ENCODE measurements at regions not wholly inside any gene's neighbourhood (a gene's known extent, or its start where the extent isn't known, plus 50 kb on each side); places are given as distances from the start of the nearest gene placed in this dataset.
"Not testable (repeated sequence)": the region's sequence is repeated elsewhere in the genome, so short reads cannot be mapped to it uniquely, and the experiment has no call there.

DNA sequence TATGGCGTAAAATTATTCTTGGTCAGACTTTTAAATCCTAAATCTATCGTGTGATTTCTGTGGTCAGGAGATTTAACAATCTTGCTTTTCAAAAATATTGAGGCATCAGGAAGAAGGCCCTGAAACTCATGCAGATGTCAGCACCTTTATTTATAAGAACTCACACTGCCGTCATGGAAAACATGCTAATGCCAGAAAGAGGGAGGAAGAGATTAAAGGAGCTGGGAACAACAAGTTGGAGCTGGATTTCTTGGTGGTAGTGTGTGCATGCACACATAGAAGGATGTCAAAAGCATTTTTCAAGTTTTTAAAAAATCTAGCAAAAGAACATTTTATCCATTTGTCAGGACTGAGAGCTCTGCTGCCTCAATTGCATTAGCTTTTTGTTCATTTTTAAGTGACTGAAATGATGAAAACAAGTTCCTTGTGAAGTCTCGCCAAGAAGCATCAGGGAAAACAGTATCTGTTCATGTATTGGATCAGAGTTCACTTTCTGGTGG, 342.5 kb downstream of the SPRY2 start:
- H3K27me3 ChIP-seq (ENCODE audit: control insufficient read depth, insufficient read depth), result no peaks in the 10 kb centered on the region
- 65% methylated on average over 4 of the region's 4 CpGs for WGBS

DNA sequence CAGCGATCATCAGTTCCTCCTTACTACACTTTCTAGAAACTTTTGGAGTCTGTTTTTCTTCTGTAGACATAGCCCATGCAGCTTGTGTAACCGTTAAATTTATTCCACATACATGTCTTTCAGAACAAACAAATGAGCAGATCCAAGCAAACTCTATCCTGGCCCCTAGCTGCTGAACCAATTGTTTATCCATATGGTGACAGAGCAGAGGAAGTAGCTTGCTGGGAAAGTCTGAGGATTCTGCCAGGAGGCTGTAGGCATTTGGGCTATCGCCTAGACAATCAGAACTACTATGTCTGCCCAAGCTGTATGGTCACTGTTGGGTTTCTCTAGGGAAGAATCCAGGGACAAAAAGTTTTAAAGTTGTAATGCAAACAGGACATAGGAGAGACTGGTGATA, 343.7 kb downstream of the SPRY2 start:
- 56% methylated on average over 3 of the region's 3 CpGs for WGBS
- Histone ChIP-seq H3K4me3 (ENCODE audit: low read length) (no peak overlapping the region), H3K9me3 (ENCODE audit: control insufficient read depth, low read length) (no peaks in the 10 kb centered on the region), H3K27ac (ENCODE audit: low read length) (no peak overlapping the region), H3K4me1 (ENCODE audit: control insufficient read depth, insufficient read depth, low read length) (no peaks in the 10 kb centered on the region), H3K27me3 (ENCODE audit: control insufficient read depth, insufficient read depth) (no peaks in the 10 kb centered on the region)
- ATAC-seq (no peak), DNase-seq (no peak)
- intact Hi-C loops (cut with DNase I), result no loop called here

More for the DNA sequence above, 342.5 kb downstream of the SPRY2 start:
- no peaks in the 10 kb centered on the region for H3K9me3 ChIP-seq (ENCODE audit: control insufficient read depth, low read length)
- DNase-seq (no peak), ATAC-seq (peak in 1 of 2 donors; percentile 33)
- H3K4me1 ChIP-seq (ENCODE audit: control insufficient read depth, insufficient read depth, low read length), result no peaks in the 10 kb centered on the region
- intact Hi-C loops (cut with DNase I), result no loop called here
- no peak overlapping the region for H3K4me3 ChIP-seq (ENCODE audit: low read length)
- no peak overlapping the region for H3K27ac ChIP-seq (ENCODE audit: low read length)

DNA sequence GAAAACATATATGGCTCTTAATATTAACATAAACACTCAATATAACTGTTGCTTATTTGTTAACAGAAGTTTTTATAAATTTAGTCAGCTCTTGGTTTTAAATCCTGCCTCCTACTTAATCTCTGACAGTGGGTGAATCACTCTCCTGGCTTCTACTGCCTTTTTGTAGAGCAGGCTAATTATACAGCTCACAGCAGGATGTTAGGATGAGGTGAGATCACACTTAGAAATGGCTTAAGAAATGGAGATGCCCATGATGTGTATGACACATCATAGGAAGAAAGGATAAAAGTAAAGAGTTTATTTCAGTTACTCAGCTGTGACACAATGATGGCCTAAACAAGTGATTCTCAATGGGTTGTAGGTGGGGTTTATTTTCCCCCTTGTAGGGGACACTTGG, 345.6 kb downstream of the SPRY2 start:
- no peak for DNase-seq
- H3K4me3 ChIP-seq (ENCODE audit: low read length), result no peak overlapping the region
- H3K4me1 ChIP-seq (ENCODE audit: control insufficient read depth, insufficient read depth, low read length), result peaks cover 1% of the 10 kb centered on the region
- H3K27ac ChIP-seq (ENCODE audit: low read length), result no peak overlapping the region
- H3K9me3 ChIP-seq (ENCODE audit: control insufficient read depth, low read length), result no peaks in the 10 kb centered on the region
- ATAC-seq, result no peak
- intact Hi-C loops (cut with DNase I), result no loop called here
- H3K27me3 ChIP-seq (ENCODE audit: control insufficient read depth, insufficient read depth), result no peaks in the 10 kb centered on the region

DNA sequence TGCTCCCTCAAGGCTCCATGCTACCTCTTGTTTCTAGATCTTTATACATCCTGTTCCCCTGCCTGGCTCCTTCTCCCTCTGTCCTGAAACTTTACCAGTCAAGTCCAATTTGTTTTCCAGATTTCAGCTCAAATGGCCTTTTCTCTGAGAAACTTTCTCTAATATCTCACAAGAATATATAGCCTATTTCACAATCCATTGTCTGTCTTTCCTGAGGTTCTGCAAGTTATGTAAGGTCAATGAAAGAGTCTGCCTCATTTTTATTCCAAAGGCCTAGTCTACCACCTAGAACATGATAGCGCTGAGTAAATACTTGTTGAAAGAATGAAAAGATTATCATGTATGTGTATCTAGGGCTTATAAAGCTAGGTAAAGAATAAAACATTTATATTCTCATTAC, 348.8 kb downstream of the SPRY2 start:
- Histone ChIP-seq H3K4me1 (ENCODE audit: control insufficient read depth, insufficient read depth, low read length) (peaks cover 1% of the 10 kb centered on the region), H3K4me3 (ENCODE audit: low read length) (no peak overlapping the region), H3K27me3 (ENCODE audit: control insufficient read depth, insufficient read depth) (no peaks in the 10 kb centered on the region), H3K9me3 (ENCODE audit: control insufficient read depth, low read length) (no peaks in the 10 kb centered on the region), H3K27ac (ENCODE audit: low read length) (no peak overlapping the region)
- DNase-seq, result no peak
- ATAC-seq, result no peak
- intact Hi-C loops (cut with DNase I), result no loop called here
- 99% methylated on average over 1 of the region's 1 CpG for WGBS

DNA sequence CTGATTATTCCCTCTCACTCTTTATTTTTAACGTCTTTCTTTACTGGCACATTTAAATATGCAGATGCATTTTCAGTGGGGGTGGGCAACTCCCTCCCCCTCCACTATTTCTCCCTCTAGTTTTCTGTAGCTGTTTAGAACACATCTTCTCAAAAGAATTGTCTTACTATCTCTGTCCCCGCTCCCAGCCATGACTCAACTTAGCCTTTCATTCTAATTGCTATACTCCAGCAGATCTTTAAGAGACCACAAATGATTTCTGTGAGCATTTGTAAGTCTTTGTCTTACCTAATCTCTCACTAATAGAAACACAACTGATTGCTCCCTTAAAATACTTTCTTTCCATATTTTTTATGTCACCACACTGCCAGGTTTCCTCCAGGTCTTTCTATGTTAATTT, 350.9 kb downstream of the SPRY2 start:
- Histone ChIP-seq H3K27me3 (ENCODE audit: control insufficient read depth, insufficient read depth) (no peaks in the 10 kb centered on the region), H3K4me1 (ENCODE audit: control insufficient read depth, insufficient read depth, low read length) (peaks cover 1% of the 10 kb centered on the region), H3K9me3 (ENCODE audit: control insufficient read depth, low read length) (no peaks in the 10 kb centered on the region), H3K4me3 (ENCODE audit: low read length) (no peak overlapping the region), H3K27ac (ENCODE audit: low read length) (no peak overlapping the region)
- DNase-seq, result no peak
- intact Hi-C loops (cut with DNase I), result no loop called here
- WGBS, result 71% methylated on average over 2 of the region's 2 CpGs
- ATAC-seq, result no peak

DNA sequence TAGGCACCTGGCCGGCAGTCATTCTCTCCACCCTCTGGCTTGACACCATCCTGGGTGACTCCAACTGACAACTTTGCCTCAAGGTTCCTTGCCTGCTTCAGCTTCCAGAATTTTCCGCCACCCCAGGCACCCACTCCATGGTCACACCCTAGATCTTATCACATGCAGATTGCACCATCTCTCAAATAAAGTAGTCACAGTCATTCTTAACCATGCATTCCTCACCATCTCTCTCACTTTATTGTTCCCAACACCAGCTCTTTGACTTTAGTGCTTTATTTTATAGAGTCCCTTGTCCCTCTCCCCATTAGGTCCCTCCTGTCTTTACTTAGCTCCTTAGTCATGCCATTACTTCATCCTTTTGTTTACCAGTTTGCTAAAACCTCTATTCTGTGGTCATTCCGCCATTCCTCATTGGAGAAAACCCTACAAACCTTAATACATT, 351.7 kb downstream of the SPRY2 start:
- Histone ChIP-seq H3K27ac (ENCODE audit: low read length) (no peak overlapping the region), H3K4me3 (ENCODE audit: low read length) (no peak overlapping the region), H3K4me1 (ENCODE audit: control insufficient read depth, insufficient read depth, low read length) (peaks cover 1% of the 10 kb centered on the region), H3K9me3 (ENCODE audit: control insufficient read depth, low read length) (no peaks in the 10 kb centered on the region), H3K27me3 (ENCODE audit: control insufficient read depth, insufficient read depth) (no peaks in the 10 kb centered on the region)
- no peak for ATAC-seq
- intact Hi-C loops (cut with DNase I), result no loop called here
- WGBS, result 96% methylated on average over 3 of the region's 3 CpGs
- no peak for DNase-seq

DNA sequence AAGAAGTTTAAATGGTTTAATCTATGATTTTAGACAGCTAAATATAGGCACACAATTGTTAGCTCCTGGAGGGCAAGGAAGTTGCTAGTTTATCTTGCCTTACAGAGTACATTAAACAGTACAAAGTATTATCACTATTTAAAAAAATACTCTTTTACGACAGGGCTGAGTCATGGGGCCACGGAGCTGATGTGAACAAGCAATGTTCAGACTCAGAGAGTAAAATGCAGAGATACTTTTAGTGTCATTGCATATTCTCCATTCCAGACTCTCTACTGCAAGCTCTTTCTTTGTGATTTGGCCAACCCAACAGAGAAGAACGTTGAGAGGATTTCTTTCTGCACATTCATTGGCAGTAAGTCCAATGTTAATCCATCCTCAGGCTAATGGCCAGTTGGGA, 352.4 kb downstream of the SPRY2 start:
- intact Hi-C loops (cut with DNase I), result no loop called here
- H3K4me3 ChIP-seq (ENCODE audit: low read length), result no peak overlapping the region
- DNase-seq, result no peak
- no peaks in the 10 kb centered on the region for H3K9me3 ChIP-seq (ENCODE audit: control insufficient read depth, low read length)
- WGBS, result 25% methylated on average over 3 of the region's 3 CpGs
- no peak overlapping the region for H3K27ac ChIP-seq (ENCODE audit: low read length)
- peaks cover 1% of the 10 kb centered on the region for H3K4me1 ChIP-seq (ENCODE audit: control insufficient read depth, insufficient read depth, low read length)
- no peak for ATAC-seq
- H3K27me3 ChIP-seq (ENCODE audit: control insufficient read depth, insufficient read depth), result no peaks in the 10 kb centered on the region

DNA sequence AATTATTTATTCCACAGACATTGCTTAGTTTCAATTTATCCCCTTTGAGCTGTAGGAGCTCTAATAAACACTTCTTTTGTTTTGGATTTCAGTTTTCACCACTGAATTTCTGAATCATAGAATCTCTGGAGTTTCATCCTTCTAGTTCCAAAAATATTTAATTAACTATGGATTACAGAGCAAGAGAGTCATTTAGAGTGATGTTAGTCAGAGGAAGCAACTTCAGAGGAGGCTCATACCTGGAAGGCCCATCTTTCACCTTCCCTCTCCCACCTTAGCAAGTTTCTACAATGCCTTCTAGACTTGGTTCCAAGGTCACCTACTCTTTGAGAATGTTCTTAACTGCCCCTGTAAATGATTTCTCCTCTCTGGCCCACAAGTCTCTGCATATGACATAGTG, 353.2 kb downstream of the SPRY2 start:
- no peak for DNase-seq
- intact Hi-C loops (cut with DNase I), result no loop called here

DNA sequence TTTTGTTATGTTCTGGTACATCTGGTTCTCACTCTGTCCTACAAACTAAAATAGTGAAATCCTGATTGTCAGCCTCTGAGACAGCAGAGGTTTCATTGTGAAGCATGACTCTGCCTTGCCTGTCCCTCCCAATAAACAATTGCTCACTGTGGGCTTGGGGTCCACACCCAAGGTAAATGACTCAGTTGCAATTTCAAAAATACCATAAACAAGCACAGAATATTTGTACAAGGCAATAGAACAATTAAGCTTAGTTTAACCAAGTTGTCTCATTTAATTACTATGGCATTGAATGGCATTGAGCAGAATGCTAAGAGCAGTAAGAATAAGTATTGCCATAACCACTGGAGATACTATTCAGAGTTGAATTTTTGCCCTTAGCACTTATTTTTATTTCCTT, 353.6 kb downstream of the SPRY2 start:
- DNase-seq, result no peak
- H3K27me3 ChIP-seq (ENCODE audit: control insufficient read depth, insufficient read depth), result no peaks in the 10 kb centered on the region
- no peak for ATAC-seq

More for the DNA sequence above, 353.2 kb downstream of the SPRY2 start:
- Histone ChIP-seq H3K9me3 (ENCODE audit: control insufficient read depth, low read length) (no peaks in the 10 kb centered on the region), H3K27me3 (ENCODE audit: control insufficient read depth, insufficient read depth) (no peaks in the 10 kb centered on the region), H3K4me3 (ENCODE audit: low read length) (no peak overlapping the region), H3K27ac (ENCODE audit: low read length) (no peak overlapping the region), H3K4me1 (ENCODE audit: control insufficient read depth, insufficient read depth, low read length) (peaks cover 1% of the 10 kb centered on the region)
- ATAC-seq, result no peak

DNA sequence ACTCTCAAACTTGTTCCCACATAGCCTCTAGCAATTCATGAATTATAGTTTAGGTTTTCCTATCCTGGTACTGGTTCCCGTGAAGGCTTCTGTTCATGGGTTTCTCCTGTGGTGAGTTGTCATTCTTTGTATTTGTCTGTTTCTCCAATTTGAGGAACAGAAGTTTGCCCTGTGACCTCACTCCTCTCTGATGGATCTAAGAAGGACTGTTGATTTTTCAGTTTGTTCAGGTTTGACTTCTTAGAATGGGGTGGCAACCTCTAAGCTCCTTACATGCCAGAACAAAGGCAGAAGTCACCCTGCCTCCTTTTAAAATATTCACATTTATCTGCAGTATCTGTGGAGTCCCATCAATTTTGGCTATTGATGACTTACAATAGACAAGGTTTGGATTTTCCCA, 354.0 kb downstream of the SPRY2 start:
- H3K9me3 ChIP-seq (ENCODE audit: control insufficient read depth, low read length), result no peaks in the 10 kb centered on the region
- intact Hi-C loops (cut with DNase I), result no loop called here
- no peak for DNase-seq
- WGBS, result 97% methylated on average over 1 of the region's 1 CpG
- ATAC-seq, result no peak
- peaks cover 1% of the 10 kb centered on the region for H3K4me1 ChIP-seq (ENCODE audit: control insufficient read depth, insufficient read depth, low read length)
- no peak overlapping the region for H3K27ac ChIP-seq (ENCODE audit: low read length)
- H3K27me3 ChIP-seq (ENCODE audit: control insufficient read depth, insufficient read depth), result no peaks in the 10 kb centered on the region
- no peak overlapping the region for H3K4me3 ChIP-seq (ENCODE audit: low read length)

More for the DNA sequence above, 353.6 kb downstream of the SPRY2 start:
- intact Hi-C loops (cut with DNase I), result no loop called here
- Histone ChIP-seq H3K9me3 (ENCODE audit: control insufficient read depth, low read length) (no peaks in the 10 kb centered on the region), H3K27ac (ENCODE audit: low read length) (no peak overlapping the region), H3K4me1 (ENCODE audit: control insufficient read depth, insufficient read depth, low read length) (peaks cover 1% of the 10 kb centered on the region), H3K4me3 (ENCODE audit: low read length) (no peak overlapping the region)

DNA sequence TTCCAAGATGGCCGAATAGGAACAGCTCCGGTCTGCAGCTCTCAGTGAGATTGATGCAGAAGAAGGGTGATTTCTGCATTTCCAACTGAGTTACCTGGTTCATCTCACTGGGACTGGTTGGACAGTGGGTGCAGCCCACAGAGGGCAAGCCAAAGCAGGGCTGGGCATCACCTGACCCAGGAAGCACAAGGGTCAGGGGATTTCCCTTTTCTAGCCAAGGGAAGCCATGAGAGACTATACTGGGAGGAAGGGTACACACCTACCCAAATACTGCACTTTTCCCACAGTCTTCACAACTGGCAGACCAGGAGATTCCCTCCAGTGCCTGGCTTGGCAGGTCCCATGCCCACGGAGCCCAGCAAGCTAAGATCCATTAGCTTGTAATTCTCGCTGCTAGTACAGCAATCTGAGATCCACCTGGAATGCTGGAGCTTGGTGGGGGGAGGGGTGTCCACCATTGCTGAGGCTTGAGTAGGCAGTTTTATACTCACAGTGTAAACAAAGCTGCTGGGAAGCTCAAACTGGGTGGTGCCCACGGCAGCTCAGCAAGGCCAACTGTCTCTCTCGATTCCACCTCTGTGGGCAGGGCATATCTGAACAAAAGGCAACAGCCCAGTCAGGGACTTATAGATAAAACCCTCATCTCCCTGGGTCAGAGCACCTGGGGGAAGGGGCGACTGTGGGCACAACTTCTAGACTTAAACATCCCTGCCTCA, 365.8 kb downstream of the SPRY2 start:
- peak in 2 of 3 donors; percentile 31 to 37 for DNase-seq
- H3K9me3 ChIP-seq (ENCODE audit: control insufficient read depth, low read length); H3K4me3 ChIP-seq (ENCODE audit: low read length); H3K4me1 ChIP-seq (ENCODE audit: control insufficient read depth, insufficient read depth, low read length); H3K27me3 ChIP-seq (ENCODE audit: control insufficient read depth, insufficient read depth); ATAC-seq; H3K27ac ChIP-seq (ENCODE audit: low read length); intact Hi-C loops (cut with DNase I): not testable (repeated sequence)
- WGBS, result 90% methylated on average over 7 of the region's 7 CpGs

DNA sequence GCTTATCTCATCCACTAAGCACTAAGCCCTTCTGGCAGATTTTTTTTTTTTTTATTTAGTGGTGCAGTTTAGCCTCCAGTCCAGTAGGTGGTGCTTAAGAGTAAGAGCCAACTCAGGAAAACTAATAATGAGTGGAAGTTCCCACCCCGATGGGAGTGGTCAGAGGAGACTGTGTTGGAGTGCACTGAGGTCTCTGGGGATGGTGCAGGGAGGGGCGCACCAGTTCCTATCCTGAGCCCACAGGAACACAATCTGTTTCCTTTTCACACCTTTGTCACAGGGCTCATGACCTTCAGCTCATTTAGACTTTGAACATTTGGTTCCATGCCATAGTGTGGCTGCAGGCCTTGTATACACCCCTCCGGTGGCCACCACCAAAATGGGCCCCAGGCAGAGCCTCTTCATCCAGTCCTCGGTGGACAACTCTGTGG, 367.4 kb downstream of the SPRY2 start:
- no peaks in the 10 kb centered on the region for H3K27me3 ChIP-seq (ENCODE audit: control insufficient read depth, insufficient read depth)
- peaks cover 2% of the 10 kb centered on the region for H3K4me1 ChIP-seq (ENCODE audit: control insufficient read depth, insufficient read depth, low read length)
- ATAC-seq (peak in 1 of 2 donors; percentile 84), DNase-seq (peak in 2 of 3 donors; percentile 25 to 30)
- 75% methylated on average over 4 of the region's 4 CpGs for WGBS
- no peak overlapping the region for H3K27ac ChIP-seq (ENCODE audit: low read length)
- H3K4me3 ChIP-seq (ENCODE audit: low read length), result no peak overlapping the region
- H3K9me3 ChIP-seq (ENCODE audit: control insufficient read depth, low read length), result peaks cover 4% of the 10 kb centered on the region
- intact Hi-C loops (cut with DNase I), result no loop called here
